Activated T-helper 17 cell treated with anti-CD3 and anti-CD28 coated beads, Interleukin-2, amount 50 U/mL, for 72 hours (primary cell): ENCODE measurements at regions not wholly inside any gene's neighbourhood (a gene's known extent, or its start where the extent isn't known, plus 50 kb on each side); places are given as distances from the start of the nearest gene placed in this dataset.

Experiments
- ATAC-seq: fragments of 150-1000 bp; cut with Tn5 transposase; replicated peaks from 2 replicates; pipeline ENCODE4 v1.10.0; 2021; ENCODE audit warnings: mild to moderate bottlenecking, moderate library complexity
- H3K27ac Mint-ChIP-seq: one replicate; pipeline ENCODE4 v1.8.0; 2022; ENCODE audit warnings: mixed read lengths
- H3K27me3 Mint-ChIP-seq: one replicate; pipeline ENCODE4 v1.8.0; 2022; ENCODE audit warnings: mixed read lengths
- H3K36me3 Mint-ChIP-seq: one replicate; pipeline ENCODE4 v1.8.0; 2022; ENCODE audit warnings: low read depth, mild to moderate bottlenecking, mixed read lengths
- H3K4me1 Mint-ChIP-seq: one replicate; pipeline ENCODE4 v1.8.0; 2022; ENCODE audit warnings: mixed read lengths
- H3K4me3 Mint-ChIP-seq: one replicate; pipeline ENCODE4 v1.8.0; 2022; ENCODE audit warnings: mild to moderate bottlenecking, mixed read lengths
- H3K9me3 Mint-ChIP-seq: one replicate; pipeline ENCODE4 v1.8.0; 2022; ENCODE audit warnings: mixed read lengths

- no peak for ATAC-seq
- no peak overlapping the region for H3K4me3 Mint-ChIP-seq
- H3K36me3 Mint-ChIP-seq, result no peaks in the 10 kb centered on the region
- H3K9me3 Mint-ChIP-seq, result no peaks in the 10 kb centered on the region
- no peak overlapping the region for H3K27ac Mint-ChIP-seq
- peaks cover 12% of the 10 kb centered on the region for H3K27me3 Mint-ChIP-seq
- no peaks in the 10 kb centered on the region for H3K4me1 Mint-ChIP-seq
Measured at GRCh38 chr1:208535511-208535910, 291.3 kb upstream of the PLXNA2 start.

- H3K9me3 Mint-ChIP-seq, result no peaks in the 10 kb centered on the region
- no peak overlapping the region for H3K27ac Mint-ChIP-seq
- H3K27me3 Mint-ChIP-seq, result peaks cover 12% of the 10 kb centered on the region
- H3K4me1 Mint-ChIP-seq, result no peaks in the 10 kb centered on the region
- H3K36me3 Mint-ChIP-seq, result no peaks in the 10 kb centered on the region
- ATAC-seq, result no peak
- H3K4me3 Mint-ChIP-seq, result no peak overlapping the region
Measured at GRCh38 chr1:208536212-208536611, 292.0 kb upstream of the PLXNA2 start.

- Mint-ChIP-seq H3K4me3 (no peak overlapping the region), H3K9me3 (no peaks in the 10 kb centered on the region), H3K27me3 (peaks cover 9% of the 10 kb centered on the region), H3K4me1 (no peaks in the 10 kb centered on the region), H3K36me3 (no peaks in the 10 kb centered on the region), H3K27ac (no peak overlapping the region)
- no peak for ATAC-seq
Measured at GRCh38 chr1:208537198-208537597, 293.0 kb upstream of the PLXNA2 start.

- H3K27ac Mint-ChIP-seq, result no peak overlapping the region
- H3K9me3 Mint-ChIP-seq, result no peaks in the 10 kb centered on the region
- H3K4me3 Mint-ChIP-seq, result no peak overlapping the region
- peaks cover 11% of the 10 kb centered on the region for H3K27me3 Mint-ChIP-seq
- no peaks in the 10 kb centered on the region for H3K36me3 Mint-ChIP-seq
- ATAC-seq, result no peak
- no peaks in the 10 kb centered on the region for H3K4me1 Mint-ChIP-seq
Measured at GRCh38 chr1:208538078-208538477, 293.9 kb upstream of the PLXNA2 start.

GRCh38 chr1:208538587-208538986 lies 294.4 kb upstream of the PLXNA2 start:
- Mint-ChIP-seq H3K4me1 (no peaks in the 10 kb centered on the region), H3K27me3 (peaks cover 13% of the 10 kb centered on the region), H3K36me3 (no peaks in the 10 kb centered on the region)

GRCh38 chr1:208540724-208541123 lies 296.5 kb upstream of the PLXNA2 start:
- H3K4me3 Mint-ChIP-seq, result no peak overlapping the region
- H3K27ac Mint-ChIP-seq, result no peak overlapping the region
- H3K36me3 Mint-ChIP-seq, result no peaks in the 10 kb centered on the region
- peaks cover 21% of the 10 kb centered on the region for H3K27me3 Mint-ChIP-seq
- no peaks in the 10 kb centered on the region for H3K9me3 Mint-ChIP-seq
- ATAC-seq, result no peak
- no peaks in the 10 kb centered on the region for H3K4me1 Mint-ChIP-seq

More at GRCh38 chr1:208538587-208538986, 294.4 kb upstream of the PLXNA2 start:
- Mint-ChIP-seq H3K9me3 (no peaks in the 10 kb centered on the region), H3K27ac (no peak overlapping the region), H3K4me3 (no peak overlapping the region)
- no peak for ATAC-seq

- ATAC-seq, result no peak
- Mint-ChIP-seq H3K9me3 (no peaks in the 10 kb centered on the region), H3K27me3 (peaks cover 16% of the 10 kb centered on the region), H3K36me3 (no peaks in the 10 kb centered on the region), H3K4me3 (no peak overlapping the region), H3K4me1 (no peaks in the 10 kb centered on the region), H3K27ac (no peak overlapping the region)
Measured at GRCh38 chr1:208541225-208541855, 297.2 kb upstream of the PLXNA2 start.

- no peak for ATAC-seq
- no peak overlapping the region for H3K4me3 Mint-ChIP-seq
- H3K27me3 Mint-ChIP-seq, result peaks cover 16% of the 10 kb centered on the region
- no peaks in the 10 kb centered on the region for H3K36me3 Mint-ChIP-seq
- H3K4me1 Mint-ChIP-seq, result no peaks in the 10 kb centered on the region
- H3K27ac Mint-ChIP-seq, result no peak overlapping the region
- no peaks in the 10 kb centered on the region for H3K9me3 Mint-ChIP-seq
Measured at GRCh38 chr1:208542309-208542708, 298.1 kb upstream of the PLXNA2 start.

GRCh38 chr1:208544053-208544452 lies 299.9 kb upstream of the PLXNA2 start:
- Mint-ChIP-seq H3K27ac (no peak overlapping the region), H3K27me3 (peaks cover 16% of the 10 kb centered on the region), H3K36me3 (no peaks in the 10 kb centered on the region), H3K9me3 (no peaks in the 10 kb centered on the region), H3K4me1 (no peaks in the 10 kb centered on the region), H3K4me3 (no peak overlapping the region)
- no peak for ATAC-seq

- Mint-ChIP-seq H3K27me3 (peaks cover 16% of the 10 kb centered on the region), H3K27ac (no peak overlapping the region), H3K36me3 (no peaks in the 10 kb centered on the region), H3K4me1 (no peaks in the 10 kb centered on the region), H3K4me3 (no peak overlapping the region), H3K9me3 (no peaks in the 10 kb centered on the region)
- ATAC-seq, result no peak
Measured at GRCh38 chr1:208544794-208545193, 300.6 kb upstream of the PLXNA2 start.

- ATAC-seq, result no peak
- no peaks in the 10 kb centered on the region for H3K9me3 Mint-ChIP-seq
- peaks cover 10% of the 10 kb centered on the region for H3K27me3 Mint-ChIP-seq
- no peaks in the 10 kb centered on the region for H3K36me3 Mint-ChIP-seq
- H3K4me3 Mint-ChIP-seq, result no peak overlapping the region
- H3K27ac Mint-ChIP-seq, result no peak overlapping the region
- no peaks in the 10 kb centered on the region for H3K4me1 Mint-ChIP-seq
Measured at GRCh38 chr1:208551024-208551423, 306.8 kb upstream of the PLXNA2 start.

- no peak for ATAC-seq
- H3K36me3 Mint-ChIP-seq, result no peaks in the 10 kb centered on the region
Measured at GRCh38 chr1:208551633-208552320, 307.6 kb upstream of the PLXNA2 start.

GRCh38 chr1:208552928-208553327 lies 308.7 kb upstream of the PLXNA2 start:
- H3K4me3 Mint-ChIP-seq, result no peak overlapping the region
- no peaks in the 10 kb centered on the region for H3K4me1 Mint-ChIP-seq
- H3K27ac Mint-ChIP-seq, result no peak overlapping the region
- H3K9me3 Mint-ChIP-seq, result no peaks in the 10 kb centered on the region
- no peak for ATAC-seq
- peaks cover 10% of the 10 kb centered on the region for H3K27me3 Mint-ChIP-seq
- H3K36me3 Mint-ChIP-seq, result no peaks in the 10 kb centered on the region

More at GRCh38 chr1:208551633-208552320, 307.6 kb upstream of the PLXNA2 start:
- peaks cover 10% of the 10 kb centered on the region for H3K27me3 Mint-ChIP-seq
- H3K4me3 Mint-ChIP-seq, result no peak overlapping the region
- H3K27ac Mint-ChIP-seq, result no peak overlapping the region
- no peaks in the 10 kb centered on the region for H3K9me3 Mint-ChIP-seq
- no peaks in the 10 kb centered on the region for H3K4me1 Mint-ChIP-seq

GRCh38 chr1:208556461-208556860 lies 312.3 kb upstream of the PLXNA2 start:
- H3K27ac Mint-ChIP-seq, result no peak overlapping the region
- peaks cover 10% of the 10 kb centered on the region for H3K27me3 Mint-ChIP-seq
- no peak for ATAC-seq
- H3K36me3 Mint-ChIP-seq, result no peaks in the 10 kb centered on the region
- no peak overlapping the region for H3K4me3 Mint-ChIP-seq
- no peaks in the 10 kb centered on the region for H3K4me1 Mint-ChIP-seq
- H3K9me3 Mint-ChIP-seq, result no peaks in the 10 kb centered on the region

- no peaks in the 10 kb centered on the region for H3K9me3 Mint-ChIP-seq
- H3K4me3 Mint-ChIP-seq, result no peak overlapping the region
- H3K4me1 Mint-ChIP-seq, result no peaks in the 10 kb centered on the region
- ATAC-seq, result no peak
- H3K27ac Mint-ChIP-seq, result no peak overlapping the region
- H3K27me3 Mint-ChIP-seq, result peaks cover 4% of the 10 kb centered on the region
- H3K36me3 Mint-ChIP-seq, result no peaks in the 10 kb centered on the region
Measured at GRCh38 chr1:208557046-208557722, 313.0 kb upstream of the PLXNA2 start.
